ENCODE measurements at regions not wholly inside any gene's neighbourhood (a gene's known extent, or its start where the extent isn't known, plus 50 kb on each side); places are given as distances from the start of the nearest gene placed in this dataset.

GRCh38 chr2:239695106-239695727 is 294.4 kb upstream of the HDAC4 start:
- DNase-seq (ENCODE audit: extremely low read depth in 1 of 2, low read depth in 1 of 2): no peak

DNA sequence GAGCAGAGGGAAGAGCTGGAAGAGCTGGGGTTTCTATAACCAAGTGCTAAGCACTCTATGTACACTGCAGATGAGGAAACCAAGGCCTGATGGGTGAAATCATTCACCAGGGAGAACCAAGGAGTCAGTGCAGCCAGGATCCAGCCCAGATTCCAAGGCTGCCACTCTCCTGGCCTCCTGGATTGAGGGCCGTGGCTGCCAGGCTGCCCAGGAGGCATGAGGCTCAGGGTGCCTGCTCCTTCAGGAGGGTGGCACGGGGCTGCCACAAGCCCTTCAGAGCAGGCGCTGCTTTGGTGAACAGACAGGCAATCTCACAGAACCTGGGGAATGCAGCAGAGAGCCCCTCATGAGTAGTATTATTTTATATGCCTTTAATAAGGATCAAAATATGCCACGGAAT is 293.7 kb upstream of the HDAC4 start:
- DNase-seq (ENCODE audit: extremely low read depth in 1 of 2, low read depth in 1 of 2): no peak

DNA sequence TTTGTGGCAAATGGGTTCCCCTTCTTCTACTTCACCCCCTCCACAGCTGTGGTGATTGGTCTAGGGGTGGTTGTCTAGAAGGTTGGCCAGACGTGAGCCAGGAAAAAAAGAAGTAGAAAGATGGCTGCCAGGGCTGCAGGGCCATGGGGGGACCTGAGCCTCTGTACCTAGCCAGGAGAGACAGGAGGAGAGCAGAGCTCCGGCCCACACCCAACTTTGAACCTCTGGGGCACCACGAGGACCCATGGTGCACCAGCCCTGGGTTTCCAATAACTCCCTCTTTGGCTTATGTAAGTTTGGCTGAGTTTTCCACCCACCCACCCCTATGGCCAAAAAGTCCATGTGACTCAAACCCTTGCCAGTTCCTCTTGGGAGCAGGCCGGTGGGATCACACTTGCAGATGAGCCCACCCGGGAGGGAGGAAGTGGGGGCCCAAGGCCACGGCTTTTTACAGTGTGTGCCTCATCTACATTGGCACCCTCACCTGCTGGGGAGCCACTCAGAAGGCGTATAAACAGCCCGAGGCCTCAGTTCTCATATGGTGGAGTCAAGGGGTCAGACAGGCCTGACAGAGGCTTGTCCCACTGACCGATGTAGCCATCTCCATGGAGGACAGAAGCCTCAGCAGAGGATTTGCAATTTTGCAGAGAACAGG is 293.1 kb upstream of the HDAC4 start:
- DNase-seq (ENCODE audit: extremely low read depth in 1 of 2, low read depth in 1 of 2): no peak

DNA sequence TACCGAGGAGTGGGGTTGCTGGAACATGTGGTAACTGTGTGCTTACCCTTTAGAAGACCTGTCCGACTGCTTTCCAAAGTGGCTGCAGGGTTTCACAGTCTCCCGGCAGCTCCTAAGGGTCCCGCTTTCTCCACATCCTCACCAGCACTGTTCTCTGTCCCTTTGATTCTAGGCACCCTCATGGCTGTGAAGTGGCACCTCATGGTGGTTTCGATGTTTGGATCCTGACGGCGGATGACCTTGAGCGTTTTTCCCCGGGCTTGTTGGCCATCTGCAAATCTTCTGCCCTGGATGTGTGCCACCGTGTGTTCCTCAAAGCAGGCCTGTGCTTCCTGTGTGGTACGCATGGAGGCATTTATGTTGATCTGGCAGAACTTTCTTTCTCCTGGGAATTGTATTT is 292.5 kb upstream of the HDAC4 start:
- DNase-seq (ENCODE audit: extremely low read depth in 1 of 2, low read depth in 1 of 2): no peak

GRCh38 chr2:239692919-239693318 is 292.1 kb upstream of the HDAC4 start:
- no peak for DNase-seq (ENCODE audit: extremely low read depth in 1 of 2, low read depth in 1 of 2)

GRCh38 chr2:239692362-239692851 is 291.6 kb upstream of the HDAC4 start:
- DNase-seq (ENCODE audit: extremely low read depth in 1 of 2, low read depth in 1 of 2): no peak

- no peak for DNase-seq (ENCODE audit: extremely low read depth in 1 of 2, low read depth in 1 of 2)
These were observed 290.9 kb upstream of the HDAC4 start for GRCh38 chr2:239691720-239692119.

DNA sequence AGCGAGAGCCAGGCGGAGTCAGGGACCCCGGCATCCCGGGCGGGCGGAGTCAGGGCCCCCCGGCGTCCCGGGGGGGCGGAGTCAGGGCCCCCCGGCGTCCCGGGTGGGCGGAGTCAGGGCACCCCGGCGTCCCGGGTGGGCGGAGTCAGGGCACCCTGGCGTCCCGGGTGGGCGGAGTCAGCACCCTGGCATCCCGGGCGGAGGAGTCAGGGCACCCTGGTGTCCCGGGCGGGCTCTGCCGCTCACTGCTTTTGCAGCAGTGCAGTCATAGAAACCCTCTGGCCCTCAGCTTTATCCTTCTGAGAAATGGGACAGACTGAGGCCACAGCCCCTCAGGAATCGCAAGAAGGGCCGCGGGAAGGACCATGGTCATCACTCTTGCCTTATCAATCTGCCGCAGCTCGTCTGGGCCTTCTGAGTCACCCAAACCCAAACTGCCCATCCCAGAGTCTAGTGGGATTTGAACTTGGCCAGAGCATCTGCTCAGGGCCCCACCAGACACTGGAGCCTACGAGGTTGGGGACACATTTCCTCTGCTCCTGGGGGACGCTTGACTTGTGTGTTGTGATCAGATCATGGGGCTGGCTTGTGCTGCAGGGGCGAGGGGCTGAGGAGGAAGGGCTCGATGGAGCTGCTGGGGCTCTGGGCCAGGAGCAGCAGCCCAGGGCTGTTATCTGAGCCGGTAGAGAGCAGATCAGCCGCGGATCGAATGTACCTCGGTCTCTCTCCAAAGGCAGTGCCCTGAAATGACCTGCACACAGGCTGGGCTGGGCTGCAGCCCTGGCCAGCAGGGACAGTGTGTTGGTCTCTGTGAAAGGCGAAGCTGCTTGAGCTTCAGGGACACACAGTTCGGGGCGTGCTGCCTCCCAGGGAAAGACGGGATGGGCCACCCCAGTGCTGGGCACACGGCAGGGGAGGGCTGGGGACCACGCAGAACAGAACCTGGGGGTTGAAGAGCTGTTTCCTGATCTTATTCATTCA is 290.1 kb upstream of the HDAC4 start:
- DNase-seq (ENCODE audit: extremely low read depth in 1 of 2, low read depth in 1 of 2): no peak

GRCh38 chr2:239689985-239690384 is 289.2 kb upstream of the HDAC4 start:
- no peak for DNase-seq (ENCODE audit: extremely low read depth in 1 of 2, low read depth in 1 of 2)

DNA sequence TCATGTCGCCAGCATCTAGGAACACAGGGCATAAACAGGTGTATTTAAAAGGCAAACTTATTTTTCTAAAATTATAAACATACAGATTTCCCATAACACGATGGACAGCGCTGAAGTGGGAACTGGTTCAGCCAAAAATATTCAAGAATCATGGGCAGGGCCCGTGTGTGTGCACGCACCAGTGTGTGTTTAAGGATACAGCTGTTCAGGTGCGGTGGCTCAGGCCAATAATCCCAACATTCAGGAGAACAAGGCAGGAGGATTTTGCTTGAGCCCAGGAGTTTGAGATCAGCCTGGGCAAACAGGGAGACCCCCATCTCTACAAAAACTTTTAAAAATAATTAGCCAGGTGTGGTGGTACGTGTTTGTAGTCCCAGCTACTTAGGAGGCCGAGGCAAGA is 288.6 kb upstream of the HDAC4 start:
- no peak for DNase-seq (ENCODE audit: extremely low read depth in 1 of 2, low read depth in 1 of 2)

- no peak for DNase-seq (ENCODE audit: extremely low read depth in 1 of 2, low read depth in 1 of 2)
These were observed 288.0 kb upstream of the HDAC4 start for GRCh38 chr2:239688840-239689239.

GRCh38 chr2:239688122-239688681 is 287.4 kb upstream of the HDAC4 start:
- DNase-seq (ENCODE audit: extremely low read depth in 1 of 2, low read depth in 1 of 2): no peak

- no peak for DNase-seq (ENCODE audit: extremely low read depth in 1 of 2, low read depth in 1 of 2)
These were observed 286.6 kb upstream of the HDAC4 start for GRCh38 chr2:239687441-239687840.

GRCh38 chr2:239685965-239686364 is 285.1 kb upstream of the HDAC4 start:
- no peak for DNase-seq (ENCODE audit: extremely low read depth in 1 of 2, low read depth in 1 of 2)

- no peak for DNase-seq (ENCODE audit: extremely low read depth in 1 of 2, low read depth in 1 of 2)
These were observed 284.7 kb upstream of the HDAC4 start for GRCh38 chr2:239685556-239685955.

DNA sequence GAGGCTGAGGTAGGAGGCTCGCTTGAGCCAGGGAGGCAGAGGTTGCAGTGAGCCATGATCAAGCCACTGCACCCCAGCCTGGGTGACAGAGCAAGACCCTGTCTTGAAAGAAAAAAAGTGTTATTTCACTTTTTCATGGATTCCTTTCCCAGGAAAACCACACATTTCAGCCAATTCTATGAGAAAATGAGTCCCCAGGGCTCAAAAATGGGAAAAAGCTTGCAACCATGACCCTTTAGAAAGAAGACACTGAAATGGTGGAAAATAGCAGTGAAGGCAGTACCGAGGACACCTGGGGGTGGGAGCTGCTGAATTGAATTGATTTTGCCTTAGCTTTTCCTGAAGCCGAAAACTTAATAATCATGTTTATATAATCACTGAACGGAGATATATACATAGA is 284.2 kb upstream of the HDAC4 start:
- no peak for DNase-seq (ENCODE audit: extremely low read depth in 1 of 2, low read depth in 1 of 2)

DNA sequence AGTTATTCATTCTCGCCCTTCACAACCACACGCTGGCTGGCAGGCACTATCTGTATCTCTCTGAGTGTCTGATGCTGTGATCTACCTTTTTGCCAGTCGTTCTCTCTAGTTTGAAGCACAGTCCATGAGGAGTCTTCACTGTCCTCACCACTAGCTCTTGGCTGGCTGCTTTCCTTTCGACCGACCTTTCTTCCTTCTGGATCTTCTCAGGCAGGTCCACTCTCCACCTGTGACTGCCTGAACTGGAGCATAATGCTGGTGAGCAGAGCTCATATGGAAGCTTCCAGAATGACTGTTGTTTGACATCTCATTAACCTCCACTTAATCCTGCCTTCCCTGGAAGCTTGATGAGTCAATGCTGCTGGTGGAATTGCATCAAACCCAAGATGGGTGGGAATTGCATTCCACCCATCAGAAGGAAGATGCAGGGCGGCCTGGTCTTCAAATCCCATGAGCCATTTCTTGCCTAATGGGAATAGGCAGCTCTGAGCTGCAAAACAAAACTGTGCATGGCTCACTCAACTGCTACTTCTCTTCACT is 283.5 kb upstream of the HDAC4 start:
- DNase-seq (ENCODE audit: extremely low read depth in 1 of 2, low read depth in 1 of 2): no peak

GRCh38 chr2:239682518-239682917 is 281.7 kb upstream of the HDAC4 start:
- DNase-seq (ENCODE audit: extremely low read depth in 1 of 2, low read depth in 1 of 2): no peak

- no peak for DNase-seq (ENCODE audit: extremely low read depth in 1 of 2, low read depth in 1 of 2)
These were observed 278.9 kb upstream of the HDAC4 start for GRCh38 chr2:239679755-239680154.

- no peak for DNase-seq (ENCODE audit: extremely low read depth in 1 of 2, low read depth in 1 of 2)
These were observed 278.0 kb upstream of the HDAC4 start for GRCh38 chr2:239678666-239679296.

DNA sequence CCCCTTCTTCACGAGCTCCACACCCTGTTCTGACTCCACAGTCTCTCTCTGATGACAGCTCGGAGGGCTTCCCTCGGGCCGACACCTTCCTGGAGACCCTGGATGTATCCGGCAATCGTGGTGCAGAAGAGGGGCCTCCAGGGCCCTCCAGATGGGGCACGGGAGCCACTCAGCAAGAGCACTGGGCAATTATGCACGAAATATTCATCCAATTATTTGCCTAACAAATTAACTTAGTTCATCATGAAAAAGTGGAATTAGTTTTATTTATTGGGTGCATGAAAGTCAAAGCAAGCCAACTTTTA is 277.3 kb upstream of the HDAC4 start:
- DNase-seq (ENCODE audit: extremely low read depth in 1 of 2, low read depth in 1 of 2): no peak

All from activated CD8-positive, alpha-beta memory T cell treated with anti-CD3 and anti-CD28 coated beads for 1 hour (primary cell).